ENCODE measurements at regions not wholly inside any gene's neighbourhood (a gene's known extent, or its start where the extent isn't known, plus 50 kb on each side); places are given as distances from the start of the nearest gene placed in this dataset.

DNA sequence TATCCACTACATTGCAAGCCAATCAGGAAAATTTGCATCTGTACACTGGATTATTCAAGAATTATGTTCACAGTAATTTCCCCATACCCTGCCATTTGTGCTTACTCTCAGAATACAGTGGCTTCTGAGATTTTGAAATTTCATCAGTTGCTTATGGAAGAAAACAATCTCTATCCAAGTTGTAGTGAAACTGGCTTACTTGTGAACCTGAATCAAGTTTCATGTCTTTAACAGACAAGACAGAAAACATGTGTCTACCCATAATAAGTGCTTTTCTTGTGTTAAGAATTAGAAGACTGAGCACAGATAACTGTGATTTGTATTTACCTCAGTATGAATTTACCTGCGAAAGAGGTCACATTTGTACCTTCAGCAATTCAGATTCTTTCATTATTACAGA is 672.7 kb upstream of the ADGRL2 start:
- Histone ChIP-seq H3K27me3 (ENCODE audit: low read length) (no peaks in the 10 kb centered on the region), H3K9me2 (replicated peaks; ENCODE audit: insufficient read depth, low read length) (no peaks in the 10 kb centered on the region)

DNA sequence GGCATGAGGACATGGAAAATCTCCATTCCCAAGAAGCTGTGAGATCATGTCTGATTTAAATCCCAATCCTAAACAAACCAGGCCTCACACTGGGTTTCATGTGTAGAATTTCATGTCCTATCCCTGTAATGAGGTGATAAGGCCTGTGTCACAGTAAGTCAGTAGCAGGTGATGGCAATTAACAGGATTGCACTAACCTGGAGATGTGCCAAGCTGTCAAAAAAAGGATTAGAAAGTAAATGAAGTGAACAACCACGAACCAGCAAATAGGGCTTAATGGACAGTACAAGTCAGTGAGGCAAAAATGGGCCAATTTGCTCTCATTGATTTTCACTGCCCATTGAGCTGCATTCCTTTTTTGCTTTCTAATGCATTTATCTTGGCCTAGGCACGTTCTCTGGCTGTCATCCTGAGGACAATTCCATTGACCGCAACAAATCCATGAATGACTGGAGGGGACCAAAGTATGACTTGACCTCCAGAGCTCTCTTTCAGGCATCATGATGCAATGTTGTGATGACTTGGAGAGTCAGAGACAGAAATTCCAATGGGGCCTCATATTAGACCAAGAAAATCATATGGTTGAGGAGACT is 673.6 kb upstream of the ADGRL2 start:
- Histone ChIP-seq H3K9ac (ENCODE audit: low read length) (no peak overlapping the region), H3K27ac (ENCODE audit: low read length) (no peak overlapping the region), H3K27me3 (ENCODE audit: low read length) (no peaks in the 10 kb centered on the region), H2AFZ (ENCODE audit: low read length) (no peak overlapping the region), H3K79me2 (ENCODE audit: low read length) (no peaks in the 10 kb centered on the region), H3K4me2 (ENCODE audit: low read depth, low read length, poor library complexity, severe bottlenecking) (no peak overlapping the region), H3K36me3 (ENCODE audit: insufficient read depth, low read length) (no peaks in the 10 kb centered on the region), H3K9me2 (replicated peaks; ENCODE audit: insufficient read depth, low read length) (no peaks in the 10 kb centered on the region), H3K9me3 (ENCODE audit: low read length) (peaks cover 12% of the 10 kb centered on the region; the same call in 1 of the 2 replicates), H3K4me1 (ENCODE audit: low read length) (no peaks in the 10 kb centered on the region), H3K4me3 (ENCODE audit: low read length) (no peak overlapping the region), H4K20me1 (ENCODE audit: insufficient read depth, low read depth, low read length) (no peaks in the 10 kb centered on the region)
- no peak for DNase-seq

More for the DNA sequence above, 672.7 kb upstream of the ADGRL2 start:
- H2AFZ ChIP-seq (ENCODE audit: low read length) = no peak overlapping the region
- no peak overlapping the region for H3K4me3 ChIP-seq (ENCODE audit: low read length)
- H4K20me1 ChIP-seq (ENCODE audit: insufficient read depth, low read depth, low read length) = no peaks in the 10 kb centered on the region
- no peak overlapping the region for H3K9ac ChIP-seq (ENCODE audit: low read length)
- no peak overlapping the region for H3K27ac ChIP-seq (ENCODE audit: low read length)
- H3K4me2 ChIP-seq (ENCODE audit: low read depth, low read length, poor library complexity, severe bottlenecking) = no peak overlapping the region
- no peaks in the 10 kb centered on the region for H3K4me1 ChIP-seq (ENCODE audit: low read length)
- no peak for DNase-seq
- peaks cover 14% of the 10 kb centered on the region; the same call in 1 of the 2 replicates for H3K9me3 ChIP-seq (ENCODE audit: low read length)
- H3K36me3 ChIP-seq (ENCODE audit: insufficient read depth, low read length) = no peaks in the 10 kb centered on the region
- no peaks in the 10 kb centered on the region for H3K79me2 ChIP-seq (ENCODE audit: low read length)

DNA sequence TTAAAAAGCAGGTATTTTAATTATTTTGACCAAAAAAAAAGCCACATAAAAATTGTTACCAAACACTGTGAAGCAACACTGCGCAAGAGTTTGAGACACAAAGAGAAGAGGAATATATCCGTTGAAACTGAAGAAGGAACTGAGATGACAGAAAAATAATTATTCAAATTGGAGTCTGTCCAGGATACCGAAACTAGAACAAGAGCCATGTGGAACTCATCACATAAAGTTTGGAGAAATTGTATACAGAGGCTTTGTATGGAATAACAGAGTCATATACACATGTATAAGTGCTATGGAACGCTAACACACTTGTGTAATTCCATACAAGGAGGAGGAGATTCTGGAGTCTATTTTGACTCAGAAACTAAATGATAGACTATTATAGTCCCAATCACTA is 675.1 kb upstream of the ADGRL2 start:
- Histone ChIP-seq H2AFZ (ENCODE audit: low read length) (no peak overlapping the region), H3K9ac (ENCODE audit: low read length) (no peak overlapping the region), H3K79me2 (ENCODE audit: low read length) (no peaks in the 10 kb centered on the region), H4K20me1 (ENCODE audit: insufficient read depth, low read depth, low read length) (no peaks in the 10 kb centered on the region), H3K36me3 (ENCODE audit: insufficient read depth, low read length) (no peaks in the 10 kb centered on the region), H3K27ac (ENCODE audit: low read length) (no peak overlapping the region), H3K9me3 (ENCODE audit: low read length) (peaks cover 12% of the 10 kb centered on the region; the same call in 1 of the 2 replicates), H3K4me3 (ENCODE audit: low read length) (no peak overlapping the region), H3K27me3 (ENCODE audit: low read length) (no peaks in the 10 kb centered on the region), H3K9me2 (replicated peaks; ENCODE audit: insufficient read depth, low read length) (no peaks in the 10 kb centered on the region), H3K4me2 (ENCODE audit: low read depth, low read length, poor library complexity, severe bottlenecking) (no peak overlapping the region), H3K4me1 (ENCODE audit: low read length) (no peaks in the 10 kb centered on the region)
- no peak for DNase-seq

DNA sequence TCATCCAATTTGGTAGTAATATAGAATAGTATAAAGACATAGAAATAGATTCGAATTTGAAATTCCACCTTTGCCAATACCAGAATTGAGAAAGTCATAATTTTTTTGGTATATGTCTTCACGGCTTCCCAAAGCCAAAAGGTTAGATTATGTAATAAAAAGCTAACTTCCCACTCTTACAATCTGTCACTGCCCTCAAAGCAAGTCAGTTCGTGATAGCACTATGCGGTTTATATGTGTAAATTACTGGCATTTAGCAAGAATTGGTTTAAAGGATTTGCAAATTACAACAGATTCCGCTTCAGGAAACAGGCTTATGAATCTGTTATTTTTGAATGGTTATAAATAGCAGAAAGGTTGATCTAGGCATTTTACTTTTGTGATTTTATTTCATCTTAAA is 679.4 kb upstream of the ADGRL2 start:
- Histone ChIP-seq H3K9me3 (ENCODE audit: low read length) (peaks cover 17% of the 10 kb centered on the region), H3K4me2 (ENCODE audit: low read depth, low read length, poor library complexity, severe bottlenecking) (no peak overlapping the region), H3K27me3 (ENCODE audit: low read length) (no peaks in the 10 kb centered on the region), H3K79me2 (ENCODE audit: low read length) (no peaks in the 10 kb centered on the region), H3K9ac (ENCODE audit: low read length) (no peak overlapping the region), H3K4me1 (ENCODE audit: low read length) (no peaks in the 10 kb centered on the region), H3K9me2 (replicated peaks; ENCODE audit: insufficient read depth, low read length) (no peaks in the 10 kb centered on the region), H4K20me1 (ENCODE audit: insufficient read depth, low read depth, low read length) (no peaks in the 10 kb centered on the region), H2AFZ (ENCODE audit: low read length) (no peak overlapping the region), H3K36me3 (ENCODE audit: insufficient read depth, low read length) (no peaks in the 10 kb centered on the region), H3K4me3 (ENCODE audit: low read length) (no peak overlapping the region), H3K27ac (ENCODE audit: low read length) (no peak overlapping the region)
- DNase-seq = no peak

DNA sequence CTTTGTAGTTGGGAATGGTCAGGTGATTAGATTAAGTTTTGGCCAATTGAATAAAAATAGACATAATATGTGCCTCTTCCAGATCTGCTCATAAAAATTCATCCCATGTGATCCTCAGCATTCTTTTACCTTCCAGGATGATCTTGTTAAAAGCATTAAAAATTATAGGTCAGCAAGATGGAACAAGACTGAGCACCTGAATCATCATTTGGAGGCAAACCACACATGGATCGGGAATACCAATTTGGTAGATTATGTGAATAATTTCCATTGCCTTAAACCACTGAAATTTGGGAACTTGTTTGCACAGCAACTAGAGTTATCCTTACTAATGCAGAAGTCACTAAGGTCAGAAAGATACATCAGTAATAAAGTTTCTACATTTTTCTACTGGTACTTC is 681.4 kb upstream of the ADGRL2 start:
- H3K36me3 ChIP-seq (ENCODE audit: insufficient read depth, low read length) = no peaks in the 10 kb centered on the region
- H4K20me1 ChIP-seq (ENCODE audit: insufficient read depth, low read depth, low read length) = no peaks in the 10 kb centered on the region
- no peaks in the 10 kb centered on the region for H3K4me1 ChIP-seq (ENCODE audit: low read length)
- H3K4me3 ChIP-seq (ENCODE audit: low read length) = no peak overlapping the region
- no peaks in the 10 kb centered on the region for H3K27me3 ChIP-seq (ENCODE audit: low read length)
- H3K9me2 ChIP-seq (replicated peaks; ENCODE audit: insufficient read depth, low read length) = no peaks in the 10 kb centered on the region
- no peak for DNase-seq
- peaks cover 28% of the 10 kb centered on the region for H3K9me3 ChIP-seq (ENCODE audit: low read length)
- H3K9ac ChIP-seq (ENCODE audit: low read length) = no peak overlapping the region
- H3K79me2 ChIP-seq (ENCODE audit: low read length) = no peaks in the 10 kb centered on the region
- H3K27ac ChIP-seq (ENCODE audit: low read length) = no peak overlapping the region
- H3K4me2 ChIP-seq (ENCODE audit: low read depth, low read length, poor library complexity, severe bottlenecking) = no peak overlapping the region
- no peak overlapping the region for H2AFZ ChIP-seq (ENCODE audit: low read length)

DNA sequence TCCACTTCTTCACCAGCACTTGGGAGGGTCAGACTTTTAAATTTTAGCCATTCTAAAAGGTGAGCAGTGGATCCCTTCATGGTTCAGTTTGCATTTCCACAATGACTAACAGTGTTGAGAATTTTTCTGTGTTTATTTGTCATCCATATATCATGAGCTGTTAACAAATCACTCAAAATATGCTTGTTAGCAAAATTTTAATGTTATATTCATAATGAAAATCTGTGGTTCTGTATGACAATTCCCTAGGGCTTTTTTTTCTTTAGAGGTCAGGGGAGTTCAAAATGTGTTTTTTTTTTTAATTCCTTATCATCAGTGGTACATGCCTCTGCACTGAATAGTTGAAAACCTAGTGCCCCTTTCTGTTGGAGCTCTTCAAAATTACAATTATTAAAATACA is 682.2 kb upstream of the ADGRL2 start:
- Histone ChIP-seq H2AFZ (ENCODE audit: low read length) (no peak overlapping the region), H3K9me3 (ENCODE audit: low read length) (peaks cover 26% of the 10 kb centered on the region), H4K20me1 (ENCODE audit: insufficient read depth, low read depth, low read length) (no peaks in the 10 kb centered on the region), H3K27me3 (ENCODE audit: low read length) (no peaks in the 10 kb centered on the region), H3K4me2 (ENCODE audit: low read depth, low read length, poor library complexity, severe bottlenecking) (no peak overlapping the region), H3K36me3 (ENCODE audit: insufficient read depth, low read length) (no peaks in the 10 kb centered on the region), H3K9me2 (replicated peaks; ENCODE audit: insufficient read depth, low read length) (no peaks in the 10 kb centered on the region), H3K27ac (ENCODE audit: low read length) (no peak overlapping the region), H3K4me3 (ENCODE audit: low read length) (no peak overlapping the region), H3K79me2 (ENCODE audit: low read length) (no peaks in the 10 kb centered on the region), H3K9ac (ENCODE audit: low read length) (no peak overlapping the region), H3K4me1 (ENCODE audit: low read length) (no peaks in the 10 kb centered on the region)
- DNase-seq = no peak

DNA sequence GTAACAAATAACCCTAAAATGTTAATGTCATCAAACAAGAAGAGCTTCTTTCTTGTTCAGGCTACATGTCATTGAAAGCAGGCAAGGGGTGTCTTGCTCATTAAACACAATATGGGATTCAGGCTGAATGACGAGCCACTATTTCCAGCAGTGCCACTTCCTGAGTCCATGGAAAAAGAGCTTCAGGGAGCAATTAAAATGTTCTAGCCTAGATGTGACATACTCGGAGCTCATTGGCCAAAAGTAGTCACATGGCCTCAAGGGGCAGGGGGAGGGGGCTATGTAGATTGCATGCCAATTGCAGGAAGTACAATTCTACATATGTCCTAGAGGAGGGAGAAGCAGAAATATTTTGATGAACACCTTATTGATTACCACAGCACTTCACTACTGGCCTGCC is 685.3 kb upstream of the ADGRL2 start:
- Histone ChIP-seq H3K36me3 (ENCODE audit: insufficient read depth, low read length) (no peaks in the 10 kb centered on the region), H3K4me2 (ENCODE audit: low read depth, low read length, poor library complexity, severe bottlenecking) (no peak overlapping the region), H2AFZ (ENCODE audit: low read length) (no peak overlapping the region), H4K20me1 (ENCODE audit: insufficient read depth, low read depth, low read length) (no peaks in the 10 kb centered on the region), H3K9me3 (ENCODE audit: low read length) (peaks cover 27% of the 10 kb centered on the region), H3K79me2 (ENCODE audit: low read length) (no peaks in the 10 kb centered on the region), H3K9ac (ENCODE audit: low read length) (no peak overlapping the region), H3K27me3 (ENCODE audit: low read length) (no peaks in the 10 kb centered on the region), H3K27ac (ENCODE audit: low read length) (no peak overlapping the region), H3K9me2 (replicated peaks; ENCODE audit: insufficient read depth, low read length) (no peaks in the 10 kb centered on the region), H3K4me3 (ENCODE audit: low read length) (no peak overlapping the region), H3K4me1 (ENCODE audit: low read length) (no peaks in the 10 kb centered on the region)
- DNase-seq = no peak

DNA sequence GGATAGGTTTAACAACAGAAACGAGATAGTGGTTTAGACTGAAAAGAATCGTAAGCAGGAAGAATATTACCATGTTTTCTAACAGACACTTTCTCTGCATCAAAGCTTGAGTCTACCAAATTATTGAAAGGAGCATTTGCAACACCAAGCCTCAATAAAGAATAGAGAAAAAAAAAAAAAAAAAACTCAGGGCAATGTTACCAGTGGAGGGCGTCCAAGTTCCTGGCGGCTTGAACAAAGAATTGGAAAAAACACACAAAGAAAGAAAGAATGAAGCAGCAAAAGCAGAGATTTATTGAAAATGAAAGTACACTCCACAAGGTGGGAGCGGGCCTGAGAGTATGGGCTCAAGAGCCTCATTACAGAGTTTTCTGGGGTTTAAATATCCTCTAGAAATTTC is 686.5 kb upstream of the ADGRL2 start:
- no peaks in the 10 kb centered on the region for H3K9me2 ChIP-seq (replicated peaks; ENCODE audit: insufficient read depth, low read length)
- H3K9me3 ChIP-seq (ENCODE audit: low read length) = peaks cover 23% of the 10 kb centered on the region
- H3K4me3 ChIP-seq (ENCODE audit: low read length) = no peak overlapping the region
- no peak overlapping the region for H3K4me2 ChIP-seq (ENCODE audit: low read depth, low read length, poor library complexity, severe bottlenecking)
- no peaks in the 10 kb centered on the region for H3K79me2 ChIP-seq (ENCODE audit: low read length)
- no peaks in the 10 kb centered on the region for H3K36me3 ChIP-seq (ENCODE audit: insufficient read depth, low read length)
- no peaks in the 10 kb centered on the region for H4K20me1 ChIP-seq (ENCODE audit: insufficient read depth, low read depth, low read length)
- DNase-seq = no peak
- H2AFZ ChIP-seq (ENCODE audit: low read length) = no peak overlapping the region
- no peaks in the 10 kb centered on the region for H3K27me3 ChIP-seq (ENCODE audit: low read length)
- H3K4me1 ChIP-seq (ENCODE audit: low read length) = no peaks in the 10 kb centered on the region
- H3K27ac ChIP-seq (ENCODE audit: low read length) = no peak overlapping the region
- H3K9ac ChIP-seq (ENCODE audit: low read length) = no peak overlapping the region

DNA sequence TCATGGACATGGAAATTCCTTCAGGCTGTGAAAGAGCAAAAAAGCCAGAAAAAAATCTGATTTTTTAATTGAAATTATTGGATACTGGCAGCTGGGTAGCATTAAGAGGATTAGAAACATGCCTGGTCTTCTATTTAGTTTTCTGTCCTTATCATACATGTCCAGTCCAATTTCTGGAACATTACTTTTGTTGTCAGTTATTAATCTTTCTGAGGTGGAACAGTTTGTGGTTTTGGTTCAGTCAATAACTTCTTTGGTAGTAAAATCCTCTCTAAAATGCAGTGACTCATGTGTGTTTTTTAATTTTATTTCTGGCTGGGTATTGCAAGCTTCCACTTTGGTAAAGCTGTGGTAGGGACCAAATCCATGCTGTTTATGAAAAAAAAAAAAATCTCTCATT is 687.0 kb upstream of the ADGRL2 start:
- Histone ChIP-seq H3K4me1 (ENCODE audit: low read length) (no peaks in the 10 kb centered on the region), H4K20me1 (ENCODE audit: insufficient read depth, low read depth, low read length) (no peaks in the 10 kb centered on the region), H2AFZ (ENCODE audit: low read length) (no peak overlapping the region), H3K9me2 (replicated peaks; ENCODE audit: insufficient read depth, low read length) (no peaks in the 10 kb centered on the region), H3K27ac (ENCODE audit: low read length) (no peak overlapping the region), H3K9me3 (ENCODE audit: low read length) (peaks cover 23% of the 10 kb centered on the region), H3K27me3 (ENCODE audit: low read length) (no peaks in the 10 kb centered on the region), H3K36me3 (ENCODE audit: insufficient read depth, low read length) (no peaks in the 10 kb centered on the region), H3K79me2 (ENCODE audit: low read length) (no peaks in the 10 kb centered on the region), H3K4me3 (ENCODE audit: low read length) (no peak overlapping the region), H3K4me2 (ENCODE audit: low read depth, low read length, poor library complexity, severe bottlenecking) (no peak overlapping the region), H3K9ac (ENCODE audit: low read length) (no peak overlapping the region)
- no peak for DNase-seq
